RWPE2 (cell line): ENCODE measurements at regions not wholly inside any gene's neighbourhood (a gene's known extent, or its start where the extent isn't known, plus 50 kb on each side); places are given as distances from the start of the nearest gene placed in this dataset.
"Not testable (repeated sequence)": the region's sequence is repeated elsewhere in the genome, so short reads cannot be mapped to it uniquely, and the experiment has no call there.

Experiments used
- ATAC-seq: fragments of 200-7000 bp; cut with Tn5 transposase; 3 replicates; pipeline ENCODE4 v1.9.1; 2021; ENCODE audit warnings: low read depth
- DNase-seq: peaks from one replicate; pipeline ENCODE4 v3.0.0-alpha.2; 2020; ENCODE audit warnings: low spot score
- H3K27ac ChIP-seq: fragments of 450-650 bp; 2 replicates; pipeline ENCODE4 v1.5.1; 2017; ENCODE audit warnings: mild to moderate bottlenecking; ENCODE audit not compliant: poor library complexity, severe bottlenecking
- H3K27me3 ChIP-seq: fragments of 250-450 bp; sonication (Bioruptor Pico); 2 replicates; pipeline ENCODE4 v1.5.1; 2021; ENCODE audit warnings: mild to moderate bottlenecking, moderate library complexity; ENCODE audit not compliant: insufficient read depth, poor library complexity, severe bottlenecking
- H3K36me3 ChIP-seq: fragments of 250-450 bp; sonication (Bioruptor Pico); 2 replicates; pipeline ENCODE4 v1.5.1; 2020; ENCODE audit warnings: low read depth, mild to moderate bottlenecking, moderate library complexity
- H3K4me1 ChIP-seq: fragments of 250-450 bp; sonication (Bioruptor Pico); 2 replicates; pipeline ENCODE4 v1.5.1; 2021; ENCODE audit warnings: mild to moderate bottlenecking, moderate library complexity; ENCODE audit not compliant: insufficient read depth, poor library complexity, severe bottlenecking
- H3K4me3 ChIP-seq: fragments of 250-450 bp; sonication (Bioruptor Pico); 2 replicates; pipeline ENCODE4 v1.5.1; 2021; ENCODE audit warnings: mild to moderate bottlenecking, moderate library complexity; ENCODE audit not compliant: severe bottlenecking
- H3K9me3 ChIP-seq: fragments of 250-450 bp; sonication (Bioruptor Pico); 2 replicates; pipeline ENCODE4 v1.5.1; 2021; ENCODE audit warnings: mild to moderate bottlenecking, moderate library complexity; ENCODE audit not compliant: severe bottlenecking
- TF ChIP-seq, protein P1 (sequence below): fragments of 450-650 bp; IDR thresholded peaks from one replicate; pipeline ENCODE4 v1.5.1; 2017; ENCODE audit warnings: mild to moderate bottlenecking, moderate library complexity; ENCODE audit not compliant: poor library complexity, severe bottlenecking

DNA sequence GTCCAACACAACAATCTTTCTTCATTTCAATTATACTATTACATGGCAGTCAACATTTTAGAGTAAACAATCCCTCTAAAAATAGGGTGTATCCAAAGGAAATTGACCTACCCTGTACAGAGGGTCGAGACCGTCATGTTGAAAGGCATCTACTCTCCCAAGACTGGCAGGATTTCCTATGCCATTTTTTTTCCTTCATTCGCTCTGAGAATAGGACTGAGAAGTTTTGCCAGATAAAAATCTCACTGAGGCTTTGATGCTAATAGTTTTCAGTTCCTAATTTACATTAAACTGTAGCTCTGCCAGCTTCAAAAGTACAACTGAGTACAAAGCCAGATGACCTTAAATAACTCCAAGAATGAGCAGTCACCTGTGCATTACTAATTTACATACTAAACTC is 84.5 kb upstream of the SEMA3C start:
- ATAC-seq (no peak), DNase-seq (no peak)
- H3K9me3 ChIP-seq = no peaks in the 10 kb centered on the region
- no peak overlapping the region for H3K27ac ChIP-seq
- no peaks in the 10 kb centered on the region for H3K36me3 ChIP-seq
- H3K4me3 ChIP-seq = no peak overlapping the region
- TF ChIP-seq, protein P1, sequence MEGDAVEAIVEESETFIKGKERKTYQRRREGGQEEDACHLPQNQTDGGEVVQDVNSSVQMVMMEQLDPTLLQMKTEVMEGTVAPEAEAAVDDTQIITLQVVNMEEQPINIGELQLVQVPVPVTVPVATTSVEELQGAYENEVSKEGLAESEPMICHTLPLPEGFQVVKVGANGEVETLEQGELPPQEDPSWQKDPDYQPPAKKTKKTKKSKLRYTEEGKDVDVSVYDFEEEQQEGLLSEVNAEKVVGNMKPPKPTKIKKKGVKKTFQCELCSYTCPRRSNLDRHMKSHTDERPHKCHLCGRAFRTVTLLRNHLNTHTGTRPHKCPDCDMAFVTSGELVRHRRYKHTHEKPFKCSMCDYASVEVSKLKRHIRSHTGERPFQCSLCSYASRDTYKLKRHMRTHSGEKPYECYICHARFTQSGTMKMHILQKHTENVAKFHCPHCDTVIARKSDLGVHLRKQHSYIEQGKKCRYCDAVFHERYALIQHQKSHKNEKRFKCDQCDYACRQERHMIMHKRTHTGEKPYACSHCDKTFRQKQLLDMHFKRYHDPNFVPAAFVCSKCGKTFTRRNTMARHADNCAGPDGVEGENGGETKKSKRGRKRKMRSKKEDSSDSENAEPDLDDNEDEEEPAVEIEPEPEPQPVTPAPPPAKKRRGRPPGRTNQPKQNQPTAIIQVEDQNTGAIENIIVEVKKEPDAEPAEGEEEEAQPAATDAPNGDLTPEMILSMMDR = no peak
- peaks cover under 1% of the 10 kb centered on the region for H3K4me1 ChIP-seq
- no peaks in the 10 kb centered on the region for H3K27me3 ChIP-seq

DNA sequence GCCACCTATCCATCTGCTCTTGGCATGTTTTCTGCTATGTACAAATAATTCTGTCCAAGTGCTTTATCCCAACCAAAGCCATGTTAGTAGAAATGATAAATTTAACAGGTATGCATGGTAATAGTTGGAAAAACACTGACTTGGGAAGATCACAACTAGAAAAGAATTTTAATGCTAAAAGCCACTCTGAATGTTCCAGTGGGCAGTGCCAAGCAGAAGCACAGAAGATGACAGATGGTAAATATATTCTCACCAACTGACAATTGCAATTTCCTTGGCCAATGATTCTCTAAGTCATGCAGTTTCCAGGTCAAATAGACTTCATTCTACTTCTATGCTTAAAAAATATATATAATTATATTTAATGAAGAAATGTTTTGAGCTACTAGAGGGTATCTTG is 83.6 kb upstream of the SEMA3C start:
- Histone ChIP-seq H3K4me3 (no peak overlapping the region), H3K27ac (no peak overlapping the region), H3K4me1 (no peaks in the 10 kb centered on the region), H3K27me3 (no peaks in the 10 kb centered on the region), H3K36me3 (no peaks in the 10 kb centered on the region), H3K9me3 (no peaks in the 10 kb centered on the region)
- no peak for DNase-seq
- TF ChIP-seq, protein P1 = no peak
- ATAC-seq = no peak

DNA sequence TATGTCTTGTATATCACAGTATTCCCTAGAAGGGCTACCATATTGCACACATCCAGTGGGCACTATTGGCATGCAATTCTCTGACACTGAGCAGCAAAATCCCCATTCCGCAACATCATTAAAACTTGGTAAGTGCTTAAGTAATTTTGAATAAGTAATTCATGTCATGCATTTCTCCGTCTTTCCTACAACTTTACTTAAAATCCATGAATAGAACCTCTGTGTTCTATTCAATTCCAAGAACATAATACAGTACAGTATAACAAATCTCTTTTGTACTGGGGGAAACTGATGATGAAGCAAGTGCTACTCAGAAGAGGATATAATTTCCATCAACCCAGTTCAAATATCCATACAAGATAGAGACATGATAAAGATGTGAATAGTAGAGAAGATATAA is 80.9 kb upstream of the SEMA3C start:
- ATAC-seq = no peak
- no peak overlapping the region for H3K27ac ChIP-seq
- TF ChIP-seq, protein P1 = no peak

DNA sequence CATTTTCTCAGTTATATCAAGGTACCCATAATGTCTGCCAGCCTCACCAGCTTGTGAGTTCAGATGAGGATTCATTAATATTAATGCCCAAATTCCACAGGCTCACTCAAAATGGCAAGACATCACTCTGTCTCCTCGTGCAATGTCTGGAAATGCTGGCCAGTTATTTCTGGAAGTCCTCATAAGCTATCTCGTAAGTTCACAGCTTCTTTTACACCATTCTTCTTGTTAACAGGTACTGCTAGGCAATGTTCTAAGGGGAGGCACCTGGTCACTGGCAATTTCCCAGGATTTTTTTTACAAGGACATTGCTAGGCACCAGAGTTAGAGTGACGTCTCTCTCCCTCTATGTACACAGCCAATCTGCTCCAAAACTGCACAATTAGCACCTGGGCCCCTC is 80.2 kb upstream of the SEMA3C start:
- no peaks in the 10 kb centered on the region for H3K27me3 ChIP-seq
- TF ChIP-seq, protein P1 = no peak

More for the DNA sequence above, 80.9 kb upstream of the SEMA3C start:
- Histone ChIP-seq H3K4me1 (no peaks in the 10 kb centered on the region), H3K36me3 (no peaks in the 10 kb centered on the region), H3K9me3 (no peaks in the 10 kb centered on the region), H3K27me3 (no peaks in the 10 kb centered on the region), H3K4me3 (no peak overlapping the region)
- DNase-seq = no peak

DNA sequence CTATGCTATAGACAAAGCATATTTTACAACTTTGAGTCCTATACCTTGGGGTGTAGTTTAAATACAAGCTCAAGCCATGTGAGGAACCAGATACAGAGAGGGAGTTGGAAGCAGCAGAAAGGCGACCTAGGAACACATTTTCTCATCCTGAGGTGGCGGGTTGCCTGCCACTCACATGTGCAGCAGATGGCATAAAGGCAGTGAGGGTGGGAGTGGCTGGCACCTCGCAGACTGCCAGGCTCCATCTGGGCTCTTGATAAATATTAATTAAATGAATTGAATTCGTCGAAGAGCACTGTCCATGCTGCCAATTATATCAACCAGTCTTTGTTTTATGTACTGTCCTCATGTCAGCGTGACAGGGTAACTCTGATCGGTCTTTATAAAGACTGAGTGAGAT is 79.0 kb upstream of the SEMA3C start:
- H3K36me3 ChIP-seq = no peaks in the 10 kb centered on the region
- TF ChIP-seq, protein P1 = no peak
- ATAC-seq (no peak), DNase-seq (no peak)
- H3K9me3 ChIP-seq = no peaks in the 10 kb centered on the region
- H3K4me1 ChIP-seq = no peaks in the 10 kb centered on the region
- no peaks in the 10 kb centered on the region for H3K27me3 ChIP-seq
- H3K27ac ChIP-seq = no peak overlapping the region
- no peak overlapping the region for H3K4me3 ChIP-seq

More for the DNA sequence above, 80.2 kb upstream of the SEMA3C start:
- ATAC-seq (no peak), DNase-seq (no peak)
- no peak overlapping the region for H3K27ac ChIP-seq
- no peaks in the 10 kb centered on the region for H3K9me3 ChIP-seq
- no peak overlapping the region for H3K4me3 ChIP-seq
- H3K36me3 ChIP-seq = no peaks in the 10 kb centered on the region
- H3K4me1 ChIP-seq = no peaks in the 10 kb centered on the region

DNA sequence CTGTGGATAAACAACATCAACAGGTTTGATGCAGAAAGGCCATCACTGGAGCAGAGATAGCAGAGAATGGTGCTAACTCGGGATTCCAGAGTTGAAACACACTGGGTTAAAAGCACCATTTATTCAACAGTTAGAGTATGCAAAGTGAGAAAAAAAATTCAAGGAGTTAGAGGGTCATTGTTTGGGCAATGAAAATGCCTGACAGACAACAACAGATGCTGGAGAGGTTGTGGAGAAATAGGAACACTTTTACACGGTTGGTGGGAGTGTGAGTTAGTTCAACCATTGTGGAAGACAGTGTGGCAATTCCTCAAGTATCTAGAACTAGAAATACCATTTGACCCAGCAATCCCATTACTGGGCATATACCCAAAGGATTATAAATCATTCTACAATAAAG is 77.4 kb upstream of the SEMA3C start:
- not testable (repeated sequence) for H3K4me1 ChIP-seq, DNase-seq, H3K9me3 ChIP-seq, H3K4me3 ChIP-seq, H3K36me3 ChIP-seq, H3K27ac ChIP-seq, H3K27me3 ChIP-seq, ATAC-seq
